ENCODE measurements at regions not wholly inside any gene's neighbourhood (a gene's known extent, or its start where the extent isn't known, plus 50 kb on each side); places are given as distances from the start of the nearest gene placed in this dataset.
"Not testable (repeated sequence)": the region's sequence is repeated elsewhere in the genome, so short reads cannot be mapped to it uniquely, and the experiment has no call there.

DNA sequence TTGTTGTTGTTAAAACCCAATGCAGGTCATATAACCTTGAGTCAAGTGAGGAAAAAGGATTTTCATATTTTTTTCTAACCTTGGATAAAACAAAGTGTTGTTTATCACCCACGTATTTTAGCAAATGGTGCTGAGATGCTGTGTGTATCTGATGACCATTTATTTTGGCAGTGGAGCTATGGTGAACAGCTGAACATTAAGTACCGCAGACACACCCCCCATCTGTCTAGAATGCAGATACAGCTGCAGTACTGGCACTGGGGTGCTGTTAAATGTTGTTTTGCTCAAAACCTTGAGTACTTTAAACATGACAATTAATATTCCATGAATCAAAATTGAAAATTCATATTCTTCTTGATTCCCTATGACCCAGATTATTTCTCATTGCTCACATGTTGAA lies 773.3 kb upstream of the SLC39A10 start:
- DNase-seq (ENCODE audit: extremely low spot score, unreplicated experiment), result no peak
- TF ChIP-seq, protein P1, sequence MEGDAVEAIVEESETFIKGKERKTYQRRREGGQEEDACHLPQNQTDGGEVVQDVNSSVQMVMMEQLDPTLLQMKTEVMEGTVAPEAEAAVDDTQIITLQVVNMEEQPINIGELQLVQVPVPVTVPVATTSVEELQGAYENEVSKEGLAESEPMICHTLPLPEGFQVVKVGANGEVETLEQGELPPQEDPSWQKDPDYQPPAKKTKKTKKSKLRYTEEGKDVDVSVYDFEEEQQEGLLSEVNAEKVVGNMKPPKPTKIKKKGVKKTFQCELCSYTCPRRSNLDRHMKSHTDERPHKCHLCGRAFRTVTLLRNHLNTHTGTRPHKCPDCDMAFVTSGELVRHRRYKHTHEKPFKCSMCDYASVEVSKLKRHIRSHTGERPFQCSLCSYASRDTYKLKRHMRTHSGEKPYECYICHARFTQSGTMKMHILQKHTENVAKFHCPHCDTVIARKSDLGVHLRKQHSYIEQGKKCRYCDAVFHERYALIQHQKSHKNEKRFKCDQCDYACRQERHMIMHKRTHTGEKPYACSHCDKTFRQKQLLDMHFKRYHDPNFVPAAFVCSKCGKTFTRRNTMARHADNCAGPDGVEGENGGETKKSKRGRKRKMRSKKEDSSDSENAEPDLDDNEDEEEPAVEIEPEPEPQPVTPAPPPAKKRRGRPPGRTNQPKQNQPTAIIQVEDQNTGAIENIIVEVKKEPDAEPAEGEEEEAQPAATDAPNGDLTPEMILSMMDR (IDR thresholded peaks at IDR 0.05), result no peak
- no peaks in the 10 kb centered on the region for H3K9me3 Mint-ChIP-seq (ENCODE audit: unreplicated experiment)
- H3K4me3 Mint-ChIP-seq (ENCODE audit: unreplicated experiment), result no peak overlapping the region
- H3K27me3 Mint-ChIP-seq (ENCODE audit: unreplicated experiment), result peaks cover 5% of the 10 kb centered on the region
- H3K27ac Mint-ChIP-seq (ENCODE audit: unreplicated experiment), result no peak overlapping the region
- H3K36me3 Mint-ChIP-seq (ENCODE audit: unreplicated experiment), result no peaks in the 10 kb centered on the region
- H3K4me1 Mint-ChIP-seq (ENCODE audit: unreplicated experiment), result no peaks in the 10 kb centered on the region

DNA sequence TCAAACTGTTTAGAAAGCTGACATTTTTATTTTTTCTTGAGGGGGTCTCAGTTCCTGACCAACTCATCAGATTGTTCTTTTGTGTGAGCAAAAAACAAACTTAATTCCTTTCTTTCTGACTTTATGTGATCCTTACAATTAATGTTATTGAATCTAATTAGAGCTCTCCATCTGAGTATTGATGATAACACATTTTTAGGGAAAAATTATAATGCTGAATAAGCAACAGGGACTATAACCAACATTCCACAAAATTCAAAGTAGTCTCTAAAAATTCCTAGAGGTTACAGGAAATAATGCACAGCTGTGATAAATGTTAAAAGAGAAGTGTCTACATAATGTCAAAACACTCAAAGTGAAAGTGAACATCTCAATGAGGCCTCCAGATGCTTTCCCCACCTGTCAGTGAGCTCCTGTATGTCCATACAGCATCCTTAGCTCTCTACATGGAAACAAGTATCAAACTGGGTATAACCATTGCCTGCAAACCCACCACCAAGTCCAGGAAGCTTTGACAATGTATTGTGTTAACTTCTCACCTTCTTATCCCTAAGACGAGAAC lies 786.0 kb upstream of the SLC39A10 start:
- Mint-ChIP-seq H3K27ac (ENCODE audit: unreplicated experiment) (no peak overlapping the region), H3K4me1 (ENCODE audit: unreplicated experiment) (no peaks in the 10 kb centered on the region), H3K36me3 (ENCODE audit: unreplicated experiment) (no peaks in the 10 kb centered on the region), H3K9me3 (ENCODE audit: unreplicated experiment) (no peaks in the 10 kb centered on the region), H3K4me3 (ENCODE audit: unreplicated experiment) (no peak overlapping the region), H3K27me3 (ENCODE audit: unreplicated experiment) (peaks cover 11% of the 10 kb centered on the region)
- TF ChIP-seq, protein P1 (IDR thresholded peaks at IDR 0.05), result no peak
- no peak for DNase-seq (ENCODE audit: extremely low spot score, unreplicated experiment)

DNA sequence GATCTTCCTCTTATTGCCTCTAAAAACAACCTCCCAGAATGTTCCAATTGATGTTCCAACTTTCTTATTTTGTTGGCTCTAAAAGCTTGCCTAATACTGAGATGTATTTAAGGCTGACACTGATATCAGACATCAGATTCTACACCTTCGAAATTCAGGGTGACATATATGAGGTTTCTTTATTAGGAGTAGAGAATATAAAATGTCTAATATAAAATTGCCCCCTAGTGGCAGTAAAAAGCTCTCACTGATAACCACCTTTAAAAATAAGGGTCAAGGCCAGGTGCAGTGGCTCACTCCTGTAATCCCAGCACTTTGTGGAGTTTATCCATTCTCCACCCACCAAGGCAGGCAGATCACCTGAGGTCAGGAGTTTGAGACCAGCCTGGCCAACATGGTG lies 789.7 kb upstream of the SLC39A10 start:
- Mint-ChIP-seq H3K4me1 (ENCODE audit: unreplicated experiment) (no peaks in the 10 kb centered on the region), H3K4me3 (ENCODE audit: unreplicated experiment) (no peak overlapping the region), H3K9me3 (ENCODE audit: unreplicated experiment) (no peaks in the 10 kb centered on the region), H3K27me3 (ENCODE audit: unreplicated experiment) (peaks cover 23% of the 10 kb centered on the region), H3K36me3 (ENCODE audit: unreplicated experiment) (no peaks in the 10 kb centered on the region), H3K27ac (ENCODE audit: unreplicated experiment) (no peak overlapping the region)
- TF ChIP-seq, protein P1 (IDR thresholded peaks at IDR 0.05), result peak; percentile 53
- DNase-seq (ENCODE audit: extremely low spot score, unreplicated experiment), result no peak

DNA sequence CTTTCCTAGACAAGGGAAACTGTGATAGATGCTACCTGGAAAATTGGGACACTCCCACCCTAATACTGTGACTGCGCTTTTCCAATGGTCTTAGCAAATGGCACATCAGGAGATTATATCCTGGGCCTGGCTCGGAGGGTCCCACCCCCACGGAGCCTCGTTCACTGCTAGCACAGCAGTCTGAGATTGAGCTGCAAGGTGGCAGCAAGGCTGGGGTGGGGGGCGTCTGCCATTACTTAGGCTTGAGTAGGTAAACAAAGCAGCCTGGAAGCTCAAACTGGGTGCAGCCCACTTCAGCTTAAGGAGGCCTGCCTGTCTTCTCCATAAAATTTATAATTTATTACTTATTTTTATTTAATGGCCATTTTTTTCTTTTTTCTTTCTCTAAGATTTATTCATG lies 802.1 kb upstream of the SLC39A10 start:
- Mint-ChIP-seq H3K4me1 (ENCODE audit: unreplicated experiment) (no peaks in the 10 kb centered on the region), H3K4me3 (ENCODE audit: unreplicated experiment) (no peak overlapping the region), H3K27me3 (ENCODE audit: unreplicated experiment) (no peaks in the 10 kb centered on the region), H3K36me3 (ENCODE audit: unreplicated experiment) (no peaks in the 10 kb centered on the region), H3K27ac (ENCODE audit: unreplicated experiment) (no peak overlapping the region), H3K9me3 (ENCODE audit: unreplicated experiment) (peaks cover 7% of the 10 kb centered on the region)
- no peak for DNase-seq (ENCODE audit: extremely low spot score, unreplicated experiment)
- TF ChIP-seq, protein P1 (IDR thresholded peaks at IDR 0.05), result no peak

DNA sequence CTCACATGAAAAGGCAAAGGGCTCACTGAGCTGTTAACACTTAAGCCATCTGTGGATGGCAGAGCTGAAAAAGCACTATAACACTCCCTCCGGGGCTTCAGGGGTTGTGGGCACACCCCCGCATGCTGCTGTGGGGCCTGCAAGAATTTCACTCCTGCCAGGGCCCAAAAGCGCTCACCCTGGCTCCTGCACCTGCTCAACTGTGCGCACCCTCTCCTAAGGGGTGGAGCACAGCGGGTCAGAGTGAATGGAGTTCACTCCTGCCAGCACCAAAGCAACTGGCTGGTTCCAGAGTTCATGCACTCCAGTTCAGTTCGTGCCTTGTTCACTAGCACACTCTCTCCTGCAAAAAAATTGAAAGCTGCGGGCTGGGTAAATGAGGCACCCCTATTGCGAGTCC lies 814.2 kb upstream of the SLC39A10 start:
- no peaks in the 10 kb centered on the region for H3K9me3 Mint-ChIP-seq (ENCODE audit: unreplicated experiment)
- no peak overlapping the region for H3K4me3 Mint-ChIP-seq (ENCODE audit: unreplicated experiment)
- H3K27ac Mint-ChIP-seq (ENCODE audit: unreplicated experiment), result no peak overlapping the region
- TF ChIP-seq, protein P1 (IDR thresholded peaks at IDR 0.05), result no peak
- no peaks in the 10 kb centered on the region for H3K4me1 Mint-ChIP-seq (ENCODE audit: unreplicated experiment)
- H3K36me3 Mint-ChIP-seq (ENCODE audit: unreplicated experiment), result no peaks in the 10 kb centered on the region
- no peak for DNase-seq (ENCODE audit: extremely low spot score, unreplicated experiment)
- H3K27me3 Mint-ChIP-seq (ENCODE audit: unreplicated experiment), result peaks cover 3% of the 10 kb centered on the region

DNA sequence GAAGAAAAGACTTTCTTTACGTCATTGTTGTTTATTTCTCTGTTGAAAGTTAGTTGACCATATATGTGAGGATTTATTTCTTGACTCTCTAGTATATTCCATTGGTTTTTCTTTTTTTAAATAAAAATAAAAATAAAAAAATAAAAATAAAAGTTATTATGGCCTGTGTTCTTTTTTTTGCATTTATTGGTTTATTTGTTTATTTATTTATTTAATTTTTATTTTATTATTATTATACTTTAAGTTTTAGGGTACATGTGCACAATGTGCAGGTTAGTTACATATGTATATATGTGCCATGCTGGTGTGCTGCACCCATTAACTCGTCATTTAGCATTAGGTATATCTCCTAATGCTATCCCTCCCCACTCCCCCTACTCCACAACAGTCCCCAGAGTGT lies 822.7 kb upstream of the SLC39A10 start:
- not testable (repeated sequence) for H3K4me3 Mint-ChIP-seq (ENCODE audit: unreplicated experiment); H3K27ac Mint-ChIP-seq (ENCODE audit: unreplicated experiment); H3K9me3 Mint-ChIP-seq (ENCODE audit: unreplicated experiment); H3K27me3 Mint-ChIP-seq (ENCODE audit: unreplicated experiment); H3K4me1 Mint-ChIP-seq (ENCODE audit: unreplicated experiment); DNase-seq (ENCODE audit: extremely low spot score, unreplicated experiment); H3K36me3 Mint-ChIP-seq (ENCODE audit: unreplicated experiment)

Data from osteocyte (in vitro differentiated cells).